ENCODE measurements at regions not wholly inside any gene's neighbourhood (a gene's known extent, or its start where the extent isn't known, plus 50 kb on each side); places are given as distances from the start of the nearest gene placed in this dataset.
A peak's percentile ranks its signal among the peaks of the same experiment; 100 is the strongest.
"Not testable (repeated sequence)": the region's sequence is repeated elsewhere in the genome, so short reads cannot be mapped to it uniquely, and the experiment has no call there.

GRCh38 chr1:221272940-221273339 lies 393.7 kb downstream of the HLX start:
- no peak overlapping the region for H3K27ac ChIP-seq
- peak; percentile 24 for TF ChIP-seq CTCF (IDR thresholded peaks at IDR 0.05)
- TF ChIP-seq ZFX (IDR thresholded peaks at IDR 0.05; ENCODE audit: borderline replicate concordance) = no peak

DNA sequence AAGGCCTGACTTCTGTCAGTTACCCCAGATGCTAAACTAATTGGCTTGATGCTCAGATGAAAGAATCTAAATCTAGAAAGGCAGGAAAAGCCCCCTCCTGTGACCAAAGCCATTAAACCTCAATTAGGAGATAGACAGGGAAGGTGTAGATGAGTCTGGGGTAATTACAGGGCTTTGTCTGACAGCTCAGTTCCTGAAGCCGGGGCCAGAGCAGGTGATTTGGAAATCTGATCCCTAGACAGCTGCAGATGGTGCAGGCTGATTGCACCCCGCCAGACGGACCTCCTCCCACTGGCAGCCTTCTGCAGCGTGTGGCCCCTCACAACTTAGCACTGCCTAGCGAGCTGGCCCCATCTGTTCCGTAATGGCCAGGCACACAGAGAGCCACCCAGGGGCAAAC lies 395.1 kb downstream of the HLX start:
- TF ChIP-seq CTCF (IDR thresholded peaks at IDR 0.05) = no peak
- no peak for TF ChIP-seq ZFX (IDR thresholded peaks at IDR 0.05; ENCODE audit: borderline replicate concordance)
- H3K27ac ChIP-seq = no peak overlapping the region

GRCh38 chr1:221276896-221277409 lies 397.7 kb downstream of the HLX start:
- TF ChIP-seq ZFX (IDR thresholded peaks at IDR 0.05; ENCODE audit: borderline replicate concordance) = no peak
- no peak for TF ChIP-seq CTCF (IDR thresholded peaks at IDR 0.05)
- no peak overlapping the region for H3K27ac ChIP-seq

DNA sequence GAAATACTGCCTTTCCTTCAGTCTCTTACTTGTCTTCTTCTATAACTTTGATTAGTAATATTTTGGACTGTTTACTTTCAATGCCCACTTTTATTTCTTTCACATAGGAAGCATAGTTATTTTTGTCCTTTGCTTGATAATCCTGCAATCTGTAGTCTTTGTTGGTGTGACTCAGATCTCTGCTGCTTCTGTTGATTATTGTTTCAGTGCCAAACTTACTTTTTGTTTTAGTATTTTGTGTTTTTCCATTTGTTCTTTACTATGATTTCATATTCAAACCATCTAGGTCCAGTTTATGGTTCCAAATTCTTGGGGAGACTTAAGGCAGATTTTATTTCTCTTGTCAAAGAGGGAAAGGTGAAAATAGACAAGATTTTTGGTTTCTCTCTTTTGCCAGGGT lies 399.9 kb downstream of the HLX start:
- TF ChIP-seq ZFX (IDR thresholded peaks at IDR 0.05; ENCODE audit: borderline replicate concordance) (no peak), CTCF (IDR thresholded peaks at IDR 0.05) (no peak)
- no peak overlapping the region for H3K27ac ChIP-seq

- no peak overlapping the region for H3K27ac ChIP-seq
- TF ChIP-seq CTCF (IDR thresholded peaks at IDR 0.05) (no peak), ZFX (IDR thresholded peaks at IDR 0.05; ENCODE audit: borderline replicate concordance) (no peak)
These were observed 404.3 kb downstream of the HLX start for GRCh38 chr1:221283532-221283931.

DNA sequence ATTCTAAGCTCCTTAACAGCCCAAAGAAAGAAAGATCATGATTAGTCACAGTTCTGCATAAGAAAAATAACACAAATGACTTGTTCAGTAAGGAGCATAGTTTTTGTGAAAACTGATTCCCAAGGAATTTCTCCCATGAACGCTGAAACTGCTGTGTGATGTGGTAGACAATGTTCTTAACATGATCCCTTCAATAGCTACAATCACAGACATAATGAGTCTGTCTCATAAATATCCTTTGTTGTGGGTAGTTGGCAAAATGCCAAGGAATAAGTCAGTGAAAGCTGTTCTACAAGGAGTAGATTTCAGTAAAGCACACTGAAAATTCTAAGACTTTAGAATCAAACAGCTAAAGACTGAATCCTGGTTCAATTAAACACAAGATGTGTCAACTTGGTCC lies 404.8 kb downstream of the HLX start:
- H3K27ac ChIP-seq = no peak overlapping the region
- no peak for TF ChIP-seq CTCF (IDR thresholded peaks at IDR 0.05)
- TF ChIP-seq ZFX (IDR thresholded peaks at IDR 0.05; ENCODE audit: borderline replicate concordance) = no peak

DNA sequence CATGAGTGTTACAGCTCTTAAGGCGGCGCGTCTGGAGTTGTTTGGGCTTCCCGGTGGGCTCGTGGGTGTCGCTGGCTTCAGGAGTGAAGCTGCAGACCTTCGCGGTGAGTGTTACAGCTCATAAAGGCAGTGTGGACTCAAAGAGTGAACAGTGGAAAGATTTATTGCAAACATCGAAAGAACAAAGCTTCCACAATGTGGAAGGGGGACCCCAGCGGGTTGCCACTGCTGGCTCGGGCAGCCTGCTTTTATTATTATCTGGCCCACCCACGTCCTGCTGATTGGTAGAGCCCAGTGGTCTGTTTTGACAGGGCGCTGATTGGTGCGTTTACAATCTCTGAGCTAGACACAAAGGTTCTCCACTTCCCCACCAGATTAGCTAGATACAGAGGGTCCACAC lies 405.7 kb downstream of the HLX start:
- H3K27ac ChIP-seq = not testable (repeated sequence)

GRCh38 chr1:221285458-221286210 lies 406.4 kb downstream of the HLX start:
- H3K27ac ChIP-seq = not testable (repeated sequence)
